Esophagus muscularis mucosa (tissue), 3 donors: ENCODE measurements at regions not wholly inside any gene's neighbourhood (a gene's known extent, or its start where the extent isn't known, plus 50 kb on each side); places are given as distances from the start of the nearest gene placed in this dataset.

Experiments used
- CTCF ChIP-seq, 3 experiments: fragments of 200-600 bp in 2 of 3; fragments of 450-650 bp in 1 of 3; sonication (generic) in 2 of 3; IDR thresholded peaks; one replicate each; pipeline ENCODE4 v1.5.1; 2017 to 2019; ENCODE audit warnings: antibody characterized with exemption in 3 of 3, mild to moderate bottlenecking in 2 of 3, moderate library complexity in 1 of 3
- POLR2A ChIP-seq: fragments of 450-650 bp; IDR thresholded peaks from one replicate; pipeline ENCODE4 v1.6.1; 2017; ENCODE audit warnings: antibody characterized with exemption, moderate library complexity, mild to moderate bottlenecking, low read depth

- TF ChIP-seq POLR2A (no peak), CTCF (IDR thresholded peaks at IDR 0.05) (no peak)
Measured at GRCh38 chr2:160576054-160576499, 82.5 kb upstream of the RBMS1 start.
